ENCODE measurements at regions not wholly inside any gene's neighbourhood (a gene's known extent, or its start where the extent isn't known, plus 50 kb on each side); places are given as distances from the start of the nearest gene placed in this dataset.

GRCh38 chr2:104733226-104733943, 120.5 kb upstream of the POU3F3 start:
- no peak for DNase-seq

- no peak for DNase-seq
Observed at GRCh38 chr2:104734937-104735586, 118.9 kb upstream of the POU3F3 start.

- DNase-seq: no peak
Observed at GRCh38 chr2:104736026-104736425, 117.9 kb upstream of the POU3F3 start.

- no peak for DNase-seq
Observed at GRCh38 chr2:104741860-104742259, 112.1 kb upstream of the POU3F3 start.

GRCh38 chr2:104744537-104744936, 109.4 kb upstream of the POU3F3 start:
- no peak for DNase-seq

- no peak for DNase-seq
Observed at GRCh38 chr2:104745846-104746245, 108.1 kb upstream of the POU3F3 start.

GRCh38 chr2:104746299-104746698, 107.6 kb upstream of the POU3F3 start:
- DNase-seq: no peak

GRCh38 chr2:104746858-104747257, 107.1 kb upstream of the POU3F3 start:
- DNase-seq: no peak

GRCh38 chr2:104749856-104750460, 104.0 kb upstream of the POU3F3 start:
- no peak for DNase-seq

GRCh38 chr2:104752504-104752903, 101.4 kb upstream of the POU3F3 start:
- DNase-seq: no peak

- no peak for DNase-seq
Observed at GRCh38 chr2:104755026-104755878, 98.7 kb upstream of the POU3F3 start.

- no peak for DNase-seq
Observed at GRCh38 chr2:104756118-104756517, 97.8 kb upstream of the POU3F3 start.

GRCh38 chr2:104757056-104757455, 96.9 kb upstream of the POU3F3 start:
- DNase-seq: no peak

GRCh38 chr2:104758199-104758620, 95.7 kb upstream of the POU3F3 start:
- no peak for DNase-seq

GRCh38 chr2:104762031-104762430, 91.9 kb upstream of the POU3F3 start:
- DNase-seq: no peak

GRCh38 chr2:104766683-104767082, 87.2 kb upstream of the POU3F3 start:
- no peak for DNase-seq

- DNase-seq: no peak
Observed at GRCh38 chr2:104768694-104769093, 85.2 kb upstream of the POU3F3 start.

- no peak for DNase-seq
Observed at GRCh38 chr2:104769096-104769495, 84.8 kb upstream of the POU3F3 start.

- no peak for DNase-seq
Observed at GRCh38 chr2:104772996-104773395, 80.9 kb upstream of the POU3F3 start.

- no peak for DNase-seq
Observed at GRCh38 chr2:104774631-104775030, 79.3 kb upstream of the POU3F3 start.

- DNase-seq: no peak
Observed at GRCh38 chr2:104777721-104778120, 76.2 kb upstream of the POU3F3 start.

- no peak for DNase-seq
Observed at GRCh38 chr2:104781151-104781550, 72.8 kb upstream of the POU3F3 start.

- no peak for DNase-seq
Observed at GRCh38 chr2:104784264-104784663, 69.7 kb upstream of the POU3F3 start.

All from NCI-H2029 (cell line).